ENCODE measurements at regions not wholly inside any gene's neighbourhood (a gene's known extent, or its start where the extent isn't known, plus 50 kb on each side); places are given as distances from the start of the nearest gene placed in this dataset.

GRCh38 chr11:80173371-80174136 lies 732.7 kb upstream of the TENM4 start:
- H3K4me1 ChIP-seq (ENCODE audit: control insufficient read depth, insufficient read depth, low read length), result no peaks in the 10 kb centered on the region
- intact Hi-C loops (cut with DNase I), result no loop called here
- H3K4me3 ChIP-seq (ENCODE audit: low read length), result no peak overlapping the region
- DNase-seq, result no peak
- no peaks in the 10 kb centered on the region for H3K27me3 ChIP-seq (ENCODE audit: control insufficient read depth, insufficient read depth)
- ATAC-seq, result no peak
- H3K9me3 ChIP-seq (ENCODE audit: control insufficient read depth, low read length), result no peaks in the 10 kb centered on the region
- H3K27ac ChIP-seq (ENCODE audit: low read length), result no peak overlapping the region
- WGBS, result 69% methylated on average over 3 of the region's 3 CpGs

GRCh38 chr11:80168796-80169195 lies 728.0 kb upstream of the TENM4 start:
- no peak for DNase-seq
- 89% methylated on average over 2 of the region's 2 CpGs for WGBS
- intact Hi-C loops (cut with DNase I), result no loop called here

GRCh38 chr11:80167766-80168165 lies 726.9 kb upstream of the TENM4 start:
- ATAC-seq, result no peak
- WGBS, result 55% methylated on average over 3 of the region's 3 CpGs
- no peak for DNase-seq
- Histone ChIP-seq H3K27ac (ENCODE audit: low read length) (no peak overlapping the region), H3K9me3 (ENCODE audit: control insufficient read depth, low read length) (no peaks in the 10 kb centered on the region), H3K27me3 (ENCODE audit: control insufficient read depth, insufficient read depth) (no peaks in the 10 kb centered on the region), H3K4me3 (ENCODE audit: low read length) (no peak overlapping the region), H3K4me1 (ENCODE audit: control insufficient read depth, insufficient read depth, low read length) (no peaks in the 10 kb centered on the region)
- intact Hi-C loops (cut with DNase I), result no loop called here

More at GRCh38 chr11:80168796-80169195, 728.0 kb upstream of the TENM4 start:
- Histone ChIP-seq H3K4me3 (ENCODE audit: low read length) (no peak overlapping the region), H3K27me3 (ENCODE audit: control insufficient read depth, insufficient read depth) (no peaks in the 10 kb centered on the region), H3K9me3 (ENCODE audit: control insufficient read depth, low read length) (no peaks in the 10 kb centered on the region), H3K4me1 (ENCODE audit: control insufficient read depth, insufficient read depth, low read length) (no peaks in the 10 kb centered on the region), H3K27ac (ENCODE audit: low read length) (no peak overlapping the region)
- ATAC-seq, result no peak

GRCh38 chr11:80165744-80166143 lies 724.9 kb upstream of the TENM4 start:
- Histone ChIP-seq H3K4me1 (ENCODE audit: control insufficient read depth, insufficient read depth, low read length) (no peaks in the 10 kb centered on the region), H3K4me3 (ENCODE audit: low read length) (no peak overlapping the region), H3K27ac (ENCODE audit: low read length) (no peak overlapping the region), H3K9me3 (ENCODE audit: control insufficient read depth, low read length) (no peaks in the 10 kb centered on the region), H3K27me3 (ENCODE audit: control insufficient read depth, insufficient read depth) (no peaks in the 10 kb centered on the region)
- DNase-seq, result no peak
- ATAC-seq, result no peak
- 71% methylated on average over 1 of the region's 1 CpG for WGBS
- intact Hi-C loops (cut with DNase I), result no loop called here

DNA sequence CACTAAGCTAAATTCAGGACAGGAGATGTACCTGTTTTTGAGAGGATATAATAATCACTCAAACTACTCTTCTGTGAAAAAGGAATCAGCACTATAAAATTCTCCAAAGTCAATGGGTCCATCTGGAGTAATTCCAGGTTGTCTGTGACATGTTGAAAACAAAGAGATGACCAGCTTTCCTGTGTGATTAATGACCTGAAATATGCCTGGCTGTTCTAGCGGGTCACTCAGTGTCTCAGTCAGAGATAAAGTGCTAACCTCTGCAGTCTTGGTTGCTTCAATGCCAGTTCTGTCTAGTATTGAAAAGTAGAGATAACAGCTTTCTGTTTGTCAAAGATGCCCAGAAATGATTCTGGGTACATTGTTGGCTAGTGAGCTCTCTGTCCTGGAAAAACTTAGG lies 722.6 kb upstream of the TENM4 start:
- Histone ChIP-seq H3K9me3 (ENCODE audit: control insufficient read depth, low read length) (no peaks in the 10 kb centered on the region), H3K27ac (ENCODE audit: low read length) (no peak overlapping the region), H3K27me3 (ENCODE audit: control insufficient read depth, insufficient read depth) (no peaks in the 10 kb centered on the region), H3K4me3 (ENCODE audit: low read length) (no peak overlapping the region), H3K4me1 (ENCODE audit: control insufficient read depth, insufficient read depth, low read length) (no peaks in the 10 kb centered on the region)
- intact Hi-C loops (cut with DNase I), result no loop called here
- WGBS, result 61% methylated on average over 1 of the region's 1 CpG
- ATAC-seq, result no peak
- no peak for DNase-seq

GRCh38 chr11:80163011-80163410 lies 722.2 kb upstream of the TENM4 start:
- Histone ChIP-seq H3K9me3 (ENCODE audit: control insufficient read depth, low read length) (no peaks in the 10 kb centered on the region), H3K27ac (ENCODE audit: low read length) (no peak overlapping the region), H3K4me3 (ENCODE audit: low read length) (no peak overlapping the region), H3K4me1 (ENCODE audit: control insufficient read depth, insufficient read depth, low read length) (no peaks in the 10 kb centered on the region), H3K27me3 (ENCODE audit: control insufficient read depth, insufficient read depth) (no peaks in the 10 kb centered on the region)
- ATAC-seq, result no peak
- DNase-seq, result no peak
- WGBS, result 70% methylated on average over 3 of the region's 3 CpGs
- intact Hi-C loops (cut with DNase I), result no loop called here

DNA sequence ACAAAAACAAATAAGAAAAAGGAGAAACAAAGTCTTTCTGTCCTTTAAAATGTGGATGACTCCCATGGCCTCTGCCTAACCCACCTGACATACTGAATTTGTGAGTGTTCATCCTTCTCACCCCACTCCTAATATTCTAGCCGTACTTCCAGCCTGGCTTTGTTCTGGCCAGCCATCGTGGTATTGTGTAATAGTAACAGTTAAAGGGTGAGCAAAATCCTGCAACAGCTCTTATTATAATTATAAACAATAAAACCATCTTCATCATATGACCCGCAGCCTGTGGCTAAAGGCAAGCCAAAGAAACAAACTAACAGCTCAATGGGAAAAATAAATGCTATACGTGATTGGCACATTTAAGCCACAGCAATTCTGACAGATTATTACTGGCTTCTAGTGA lies 721.6 kb upstream of the TENM4 start:
- no peak overlapping the region for H3K4me3 ChIP-seq (ENCODE audit: low read length)
- H3K27ac ChIP-seq (ENCODE audit: low read length), result no peak overlapping the region
- ATAC-seq (no peak), DNase-seq (no peak)
- no peaks in the 10 kb centered on the region for H3K4me1 ChIP-seq (ENCODE audit: control insufficient read depth, insufficient read depth, low read length)
- H3K27me3 ChIP-seq (ENCODE audit: control insufficient read depth, insufficient read depth), result no peaks in the 10 kb centered on the region
- H3K9me3 ChIP-seq (ENCODE audit: control insufficient read depth, low read length), result no peaks in the 10 kb centered on the region
- 85% methylated on average over 4 of the region's 4 CpGs for WGBS
- intact Hi-C loops (cut with DNase I), result no loop called here

GRCh38 chr11:80157447-80157846 lies 716.6 kb upstream of the TENM4 start:
- Histone ChIP-seq H3K4me3 (ENCODE audit: low read length) (no peak overlapping the region), H3K4me1 (ENCODE audit: control insufficient read depth, insufficient read depth, low read length) (no peaks in the 10 kb centered on the region), H3K27me3 (ENCODE audit: control insufficient read depth, insufficient read depth) (no peaks in the 10 kb centered on the region), H3K9me3 (ENCODE audit: control insufficient read depth, low read length) (no peaks in the 10 kb centered on the region), H3K27ac (ENCODE audit: low read length) (no peak overlapping the region)
- intact Hi-C loops (cut with DNase I), result loop anchor here in 1 of 4 donors (10.0 kb wide), 1 partner anchor 453 kb away; no protein-coding TSS in a partner anchor
- no peak for DNase-seq
- 43% methylated on average over 3 of the region's 3 CpGs for WGBS
- no peak for ATAC-seq

DNA sequence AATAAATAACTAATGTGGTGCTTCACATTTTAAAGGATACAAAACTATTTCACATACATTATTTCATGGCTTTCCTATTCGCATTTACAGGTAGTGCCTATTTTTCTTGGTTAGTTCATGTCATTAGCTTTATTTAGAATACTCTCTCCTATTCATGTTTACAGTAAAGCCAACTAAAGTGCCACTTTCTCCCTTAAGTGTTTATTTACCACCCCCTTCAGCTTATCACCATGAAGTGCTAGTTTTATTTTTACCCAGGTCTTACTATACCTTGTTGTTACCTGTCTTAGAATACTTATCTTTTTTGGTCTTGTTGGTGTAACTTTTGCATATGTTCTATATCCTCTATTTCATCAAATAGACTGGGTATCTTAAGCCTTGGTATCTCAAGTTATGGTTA lies 715.2 kb upstream of the TENM4 start:
- no peak overlapping the region for H3K4me3 ChIP-seq (ENCODE audit: low read length)
- no peaks in the 10 kb centered on the region for H3K4me1 ChIP-seq (ENCODE audit: control insufficient read depth, insufficient read depth, low read length)
- ATAC-seq (no peak), DNase-seq (no peak)
- H3K27me3 ChIP-seq (ENCODE audit: control insufficient read depth, insufficient read depth), result no peaks in the 10 kb centered on the region
- H3K9me3 ChIP-seq (ENCODE audit: control insufficient read depth, low read length), result no peaks in the 10 kb centered on the region
- no peak overlapping the region for H3K27ac ChIP-seq (ENCODE audit: low read length)
- WGBS, result 83% methylated on average over 1 of the region's 1 CpG
- intact Hi-C loops (cut with DNase I), result loop anchor here in 1 of 4 donors (10.0 kb wide), 1 partner anchor 451 kb away; no protein-coding TSS in a partner anchor

GRCh38 chr11:80155412-80156017 lies 714.7 kb upstream of the TENM4 start:
- no peaks in the 10 kb centered on the region for H3K27me3 ChIP-seq (ENCODE audit: control insufficient read depth, insufficient read depth)
- H3K4me3 ChIP-seq (ENCODE audit: low read length), result no peak overlapping the region
- DNase-seq (no peak), ATAC-seq (no peak)
- no peaks in the 10 kb centered on the region for H3K4me1 ChIP-seq (ENCODE audit: control insufficient read depth, insufficient read depth, low read length)
- H3K27ac ChIP-seq (ENCODE audit: low read length), result no peak overlapping the region
- intact Hi-C loops (cut with DNase I), result loop anchor here in 1 of 4 donors (10.0 kb wide), 1 partner anchor 451 kb away; no protein-coding TSS in a partner anchor
- WGBS, result 23% methylated on average over 4 of the region's 4 CpGs
- H3K9me3 ChIP-seq (ENCODE audit: control insufficient read depth, low read length), result no peaks in the 10 kb centered on the region

DNA sequence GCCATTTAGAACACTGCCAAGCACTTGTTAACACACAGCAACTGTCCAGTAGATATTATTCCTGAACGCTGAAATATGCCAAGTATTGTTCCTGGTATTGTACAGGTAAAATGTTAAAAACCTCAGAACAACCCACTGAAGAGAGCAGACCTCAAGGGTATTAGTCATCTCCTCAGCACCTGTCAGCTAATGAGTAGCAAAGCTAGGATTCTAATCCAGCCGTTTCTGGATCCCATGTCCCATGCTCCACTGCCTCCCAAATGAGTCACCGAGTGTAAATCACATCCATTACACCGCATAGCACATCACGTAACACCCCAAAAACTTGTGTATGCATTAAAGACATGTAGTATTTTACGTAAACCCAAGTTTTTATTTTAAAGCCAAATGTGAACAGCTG lies 705.4 kb upstream of the TENM4 start:
- 82% methylated on average over 6 of the region's 6 CpGs for WGBS
- Histone ChIP-seq H3K27ac (ENCODE audit: low read length) (no peak overlapping the region), H3K4me1 (ENCODE audit: control insufficient read depth, insufficient read depth, low read length) (peaks cover 2% of the 10 kb centered on the region), H3K4me3 (ENCODE audit: low read length) (no peak overlapping the region), H3K27me3 (ENCODE audit: control insufficient read depth, insufficient read depth) (no peaks in the 10 kb centered on the region), H3K9me3 (ENCODE audit: control insufficient read depth, low read length) (no peaks in the 10 kb centered on the region)
- DNase-seq (no peak), ATAC-seq (no peak)
- intact Hi-C loops (cut with DNase I), result loop anchor here in 1 of 4 donors (10.0 kb wide), 1 partner anchor 1501 kb away; no protein-coding TSS in a partner anchor
